ENCODE measurements at regions not wholly inside any gene's neighbourhood (a gene's known extent, or its start where the extent isn't known, plus 50 kb on each side); places are given as distances from the start of the nearest gene placed in this dataset.

DNA sequence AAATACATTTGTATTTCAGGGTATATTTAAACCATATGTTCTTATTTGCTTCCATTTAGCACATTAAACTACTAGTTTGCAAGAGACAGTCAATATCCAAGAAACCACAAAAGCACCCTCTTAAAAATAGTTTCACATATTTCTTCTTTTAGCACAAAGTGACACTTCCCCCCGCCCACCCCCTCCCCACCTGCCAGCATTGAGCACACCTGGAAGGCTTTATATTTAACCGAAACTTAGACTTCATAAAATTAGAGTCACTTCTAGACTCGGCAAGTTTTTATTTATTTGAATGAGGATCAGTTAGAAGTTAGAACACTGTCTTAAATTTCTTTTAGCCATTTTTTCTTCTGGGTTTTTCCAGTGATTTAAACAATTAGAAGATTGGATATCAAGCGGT lies 355.9 kb upstream of the FIGN start:
- TF ChIP-seq, protein P1, sequence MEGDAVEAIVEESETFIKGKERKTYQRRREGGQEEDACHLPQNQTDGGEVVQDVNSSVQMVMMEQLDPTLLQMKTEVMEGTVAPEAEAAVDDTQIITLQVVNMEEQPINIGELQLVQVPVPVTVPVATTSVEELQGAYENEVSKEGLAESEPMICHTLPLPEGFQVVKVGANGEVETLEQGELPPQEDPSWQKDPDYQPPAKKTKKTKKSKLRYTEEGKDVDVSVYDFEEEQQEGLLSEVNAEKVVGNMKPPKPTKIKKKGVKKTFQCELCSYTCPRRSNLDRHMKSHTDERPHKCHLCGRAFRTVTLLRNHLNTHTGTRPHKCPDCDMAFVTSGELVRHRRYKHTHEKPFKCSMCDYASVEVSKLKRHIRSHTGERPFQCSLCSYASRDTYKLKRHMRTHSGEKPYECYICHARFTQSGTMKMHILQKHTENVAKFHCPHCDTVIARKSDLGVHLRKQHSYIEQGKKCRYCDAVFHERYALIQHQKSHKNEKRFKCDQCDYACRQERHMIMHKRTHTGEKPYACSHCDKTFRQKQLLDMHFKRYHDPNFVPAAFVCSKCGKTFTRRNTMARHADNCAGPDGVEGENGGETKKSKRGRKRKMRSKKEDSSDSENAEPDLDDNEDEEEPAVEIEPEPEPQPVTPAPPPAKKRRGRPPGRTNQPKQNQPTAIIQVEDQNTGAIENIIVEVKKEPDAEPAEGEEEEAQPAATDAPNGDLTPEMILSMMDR (conservative IDR thresholded peaks at IDR 0.05): no peak
- Mint-ChIP-seq H3K27me3 (ENCODE audit: insufficient read depth) (no peaks in the 10 kb centered on the region), H3K36me3 (ENCODE audit: low read depth) (no peaks in the 10 kb centered on the region), H3K4me1 (no peaks in the 10 kb centered on the region), H3K9me3 (no peaks in the 10 kb centered on the region), H3K27ac (no peak overlapping the region), H3K4me3 (no peak overlapping the region)
- no peak overlapping the region for H3K4me3 ChIP-seq (ENCODE audit: low read length)
- H3K27ac ChIP-seq (ENCODE audit: low read depth, low read length): no peak overlapping the region
- no peak for DNase-seq
- no peaks in the 10 kb centered on the region for H3K36me3 ChIP-seq (ENCODE audit: control insufficient read depth, insufficient read depth, low read length)
- 100% methylated on average over 2 of the region's 4 CpGs for WGBS, 2 experiments (ENCODE audit: insufficient coverage in 1 of 2, insufficient read length in 1 of 2)
- no peaks in the 10 kb centered on the region for H3K4me1 ChIP-seq (ENCODE audit: control insufficient read depth, insufficient read depth, low read length)
- H3K9ac ChIP-seq (ENCODE audit: extremely low read depth, low read length, poor library complexity, severe bottlenecking): no peak overlapping the region
- H3K9me3 ChIP-seq (ENCODE audit: control insufficient read depth, low read length): no peaks in the 10 kb centered on the region
- no peaks in the 10 kb centered on the region for H3K27me3 ChIP-seq (ENCODE audit: control insufficient read depth, insufficient read depth, low read length, poor library complexity, severe bottlenecking)

DNA sequence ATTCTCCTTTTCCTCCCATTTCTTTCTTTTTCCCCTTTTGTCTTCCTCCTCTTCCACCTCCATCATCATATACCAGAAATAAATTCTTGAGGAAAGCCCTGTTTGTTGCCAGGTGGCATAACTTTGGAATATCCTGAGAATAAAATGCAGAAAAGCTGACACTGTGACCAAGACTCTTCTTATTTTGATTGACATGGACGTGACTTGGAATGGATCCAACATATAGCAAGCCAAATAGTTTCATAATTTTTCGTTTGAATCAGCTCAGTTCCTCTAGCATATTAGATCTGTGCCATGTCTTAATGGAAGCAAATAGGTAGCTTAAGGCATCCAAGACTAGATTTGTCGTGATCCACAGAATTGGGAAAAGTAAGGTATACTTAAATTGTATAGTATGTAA lies 354.7 kb upstream of the FIGN start:
- no peak overlapping the region for H3K9ac ChIP-seq (ENCODE audit: extremely low read depth, low read length, poor library complexity, severe bottlenecking)
- no peaks in the 10 kb centered on the region for H3K27me3 Mint-ChIP-seq (ENCODE audit: insufficient read depth)
- H3K4me1 Mint-ChIP-seq: no peaks in the 10 kb centered on the region
- H3K4me3 Mint-ChIP-seq: no peak overlapping the region
- no peak overlapping the region for H3K27ac ChIP-seq (ENCODE audit: low read depth, low read length)
- TF ChIP-seq, protein P1 (conservative IDR thresholded peaks at IDR 0.05): no peak
- H3K36me3 ChIP-seq (ENCODE audit: control insufficient read depth, insufficient read depth, low read length): no peaks in the 10 kb centered on the region
- no peaks in the 10 kb centered on the region for H3K9me3 ChIP-seq (ENCODE audit: control insufficient read depth, low read length)
- no peaks in the 10 kb centered on the region for H3K27me3 ChIP-seq (ENCODE audit: control insufficient read depth, insufficient read depth, low read length, poor library complexity, severe bottlenecking)
- no peak overlapping the region for H3K4me3 ChIP-seq (ENCODE audit: low read length)
- no peaks in the 10 kb centered on the region for H3K36me3 Mint-ChIP-seq (ENCODE audit: low read depth)
- 81 to 89% methylated on average over 3 of the region's 3 CpGs for WGBS, 2 experiments (ENCODE audit: insufficient coverage in 1 of 2, insufficient read length in 1 of 2)
- no peaks in the 10 kb centered on the region for H3K9me3 Mint-ChIP-seq
- H3K4me1 ChIP-seq (ENCODE audit: control insufficient read depth, insufficient read depth, low read length): no peaks in the 10 kb centered on the region
- DNase-seq: no peak
- H3K27ac Mint-ChIP-seq: no peak overlapping the region

DNA sequence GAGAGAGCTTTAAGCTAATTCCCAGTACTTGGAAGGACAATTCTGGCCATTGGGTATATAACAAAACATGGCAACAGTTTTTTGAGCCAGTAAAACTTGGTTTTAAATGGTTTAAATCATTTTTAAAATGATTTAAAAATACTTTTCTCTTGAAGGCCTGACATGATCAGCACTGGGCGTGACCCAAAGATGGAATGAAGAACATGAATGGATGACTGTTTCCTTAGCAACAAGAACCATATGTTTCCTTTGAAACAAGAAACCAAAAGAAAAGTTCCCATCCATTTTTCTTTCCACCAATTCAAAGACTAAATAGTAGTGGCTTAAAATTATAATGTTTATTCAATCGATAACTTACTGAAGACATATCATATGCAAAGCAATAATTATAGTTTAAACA lies 348.3 kb upstream of the FIGN start:
- H3K9me3 ChIP-seq (ENCODE audit: control insufficient read depth, low read length): no peaks in the 10 kb centered on the region
- TF ChIP-seq, protein P1 (conservative IDR thresholded peaks at IDR 0.05): no peak
- no peak overlapping the region for H3K4me3 ChIP-seq (ENCODE audit: low read length)
- no peak overlapping the region for H3K4me3 Mint-ChIP-seq
- H3K4me1 Mint-ChIP-seq: no peaks in the 10 kb centered on the region
- no peak overlapping the region for H3K9ac ChIP-seq (ENCODE audit: extremely low read depth, low read length, poor library complexity, severe bottlenecking)
- no peaks in the 10 kb centered on the region for H3K27me3 ChIP-seq (ENCODE audit: control insufficient read depth, insufficient read depth, low read length, poor library complexity, severe bottlenecking)
- no peak overlapping the region for H3K27ac Mint-ChIP-seq
- H3K27me3 Mint-ChIP-seq (ENCODE audit: insufficient read depth): no peaks in the 10 kb centered on the region
- H3K9me3 Mint-ChIP-seq: no peaks in the 10 kb centered on the region
- H3K36me3 ChIP-seq (ENCODE audit: control insufficient read depth, insufficient read depth, low read length): no peaks in the 10 kb centered on the region
- WGBS, 2 experiments (ENCODE audit: insufficient coverage in 1 of 2, insufficient read length in 1 of 2): 100% methylated on average over 1 of the region's 2 CpGs
- H3K36me3 Mint-ChIP-seq (ENCODE audit: low read depth): no peaks in the 10 kb centered on the region
- no peak for DNase-seq
- no peaks in the 10 kb centered on the region for H3K4me1 ChIP-seq (ENCODE audit: control insufficient read depth, insufficient read depth, low read length)
- H3K27ac ChIP-seq (ENCODE audit: low read depth, low read length): no peak overlapping the region

All from endodermal cell (in vitro differentiated cells).